ENCODE measurements at regions not wholly inside any gene's neighbourhood (a gene's known extent, or its start where the extent isn't known, plus 50 kb on each side); places are given as distances from the start of the nearest gene placed in this dataset.
"Not testable (repeated sequence)": the region's sequence is repeated elsewhere in the genome, so short reads cannot be mapped to it uniquely, and the experiment has no call there.

- H3K27me3 ChIP-seq; H3K36me3 ChIP-seq; FAIRE-seq; H3K4me1 ChIP-seq; H3K4me3 ChIP-seq; H3K9me3 ChIP-seq; ATAC-seq; H3K27ac ChIP-seq; intact Hi-C loops (cut with DNase I): not testable (repeated sequence)
- 67 to 87% methylated on average over 13 to 15 of the region's 34 CpGs for WGBS, 2 donors
- DNase-seq: peak in 1 of 6 donors; percentile 46
Measured at GRCh38 chr1:143326662-143327061, 645.1 kb downstream of the FAM72C start.

DNA sequence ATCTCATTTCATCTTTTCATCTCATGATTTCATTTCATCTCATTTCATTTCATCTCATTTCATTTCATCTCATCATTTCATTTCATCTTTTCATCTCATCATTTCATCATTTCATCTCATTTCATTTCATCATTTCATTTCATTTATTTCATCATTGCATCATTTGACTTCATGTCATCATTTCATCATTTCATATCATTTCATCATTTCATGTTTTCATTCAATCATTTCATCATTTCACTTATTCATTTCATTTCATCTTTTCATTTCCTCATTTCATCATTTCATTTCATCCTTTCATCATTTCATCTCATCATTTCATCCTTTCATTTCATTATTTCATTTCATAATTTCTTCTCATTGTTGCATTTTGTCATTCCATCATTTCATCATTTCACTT, 660.6 kb downstream of the FAM72C start:
- H3K36me3 ChIP-seq; H3K9me3 ChIP-seq; intact Hi-C loops (cut with DNase I); FAIRE-seq; ATAC-seq; DNase-seq; H3K27ac ChIP-seq; H3K4me1 ChIP-seq; H3K27me3 ChIP-seq; H3K4me3 ChIP-seq: not testable (repeated sequence)

All from pancreas (tissue), 10 donors.